Left lung (tissue), 4 donors: ENCODE measurements at regions not wholly inside any gene's neighbourhood (a gene's known extent, or its start where the extent isn't known, plus 50 kb on each side); places are given as distances from the start of the nearest gene placed in this dataset.

ENCODE experiments used
- ATAC-seq: fragments of 200-7000 bp; cut with Tn5 transposase; one replicate; pipeline ENCODE4 v1.9.1; 2020; ENCODE audit warnings: moderate library complexity
- DNase-seq, 4 donors: peaks; one replicate each; pipeline ENCODE4 v3.0.0-alpha.2; 2013 to 2020
- H3K27ac ChIP-seq, 2 donors: fragments of 200-600 bp; sonication (generic) in 1 of 2; one replicate each; pipeline versions ENCODE4 v1.5.0 to v1.8.0; 2020 to 2021
- H3K27me3 ChIP-seq, 2 donors: fragments of 200-600 bp; sonication (generic) in 1 of 2; one replicate each; pipeline versions ENCODE4 v1.5.0 to v1.8.0; 2020 to 2021
- H3K36me3 ChIP-seq, 2 donors: fragments of 200-600 bp; sonication (generic) in 1 of 2; one replicate each; pipeline versions ENCODE4 v1.5.0 to v1.8.0; 2020 to 2021
- H3K4me1 ChIP-seq, 2 donors: fragments of 200-600 bp; one replicate each; pipeline ENCODE4 v1.8.0; 2021
- H3K4me3 ChIP-seq, 2 donors: fragments of 200-600 bp; sonication (generic) in 1 of 2; one replicate each; pipeline versions ENCODE4 v1.5.0 to v1.8.0; 2020 to 2021; ENCODE audit warnings: mild to moderate bottlenecking in 1 of 2
- H3K9me3 ChIP-seq, 2 donors: fragments of 200-600 bp; sonication (generic) in 1 of 2; one replicate each; pipeline versions ENCODE4 v1.5.0 to v1.8.0; 2020 to 2021
- CTCF ChIP-seq, 2 donors: fragments of 200-600 bp; sonication (generic) in 1 of 2; IDR thresholded peaks; one replicate each; pipeline versions ENCODE4 v1.5.0 to v1.8.0; 2021; ENCODE audit warnings: antibody characterized with exemption in 2 of 2
- intact Hi-C, 2 donors: fragments of 100-400 bp; cut with DNase I; formaldehyde crosslinking; loops; one replicate each; pipeline versions ENCODE4 v1.11.2 to v1.14.2; 2022
- donor health status: DM: no; HTN: yes; CAD: no.
- donor health status: DM: no; HTN: no; CAD: no.

- DNase-seq (peak in 1 of 4 donors; percentile 56), ATAC-seq (no peak)
- H3K36me3 ChIP-seq, result no peaks in the 10 kb centered on the region
- H3K4me1 ChIP-seq, result no peaks in the 10 kb centered on the region
- no peak for TF ChIP-seq CTCF (IDR thresholded peaks at IDR 0.05)
- H3K9me3 ChIP-seq, result no peaks in the 10 kb centered on the region
- H3K27me3 ChIP-seq, result peaks cover 7 to 89% of the 10 kb centered on the region in 2 donors
- no peak overlapping the region for H3K4me3 ChIP-seq
- intact Hi-C loops, result no loop called here
- H3K27ac ChIP-seq, result no peak overlapping the region
Measured at GRCh38 chr4:1565598-1566295, 118.4 kb downstream of the FAM53A start.

- intact Hi-C loops, result no loop called here
Measured at GRCh38 chr4:1564535-1565375, 119.4 kb downstream of the FAM53A start.

GRCh38 chr4:1563768-1564485 is 120.2 kb downstream of the FAM53A start:
- no peak for ATAC-seq
- Histone ChIP-seq H3K4me1 (no peaks in the 10 kb centered on the region), H3K4me3 (no peak overlapping the region), H3K27ac (no peak overlapping the region), H3K9me3 (no peaks in the 10 kb centered on the region), H3K27me3 (peaks cover 7 to 98% of the 10 kb centered on the region in 2 donors), H3K36me3 (no peaks in the 10 kb centered on the region)
- peak in 1 of 4 donors; percentile 58 for DNase-seq
- intact Hi-C loops, result no loop called here
- TF ChIP-seq CTCF (IDR thresholded peaks at IDR 0.05), result no peak

More at GRCh38 chr4:1564535-1565375, 119.4 kb downstream of the FAM53A start:
- no peaks in the 10 kb centered on the region for H3K36me3 ChIP-seq
- H3K9me3 ChIP-seq, result no peaks in the 10 kb centered on the region
- no peak overlapping the region for H3K27ac ChIP-seq
- no peak overlapping the region for H3K4me3 ChIP-seq
- no peaks in the 10 kb centered on the region for H3K4me1 ChIP-seq
- ATAC-seq, result no peak
- H3K27me3 ChIP-seq, result peaks cover 7 to 98% of the 10 kb centered on the region in 2 donors
- DNase-seq, result peak in 1 of 4 donors; percentile 58
- TF ChIP-seq CTCF (IDR thresholded peaks at IDR 0.05), result no peak

GRCh38 chr4:1563241-1563640 is 120.9 kb downstream of the FAM53A start:
- DNase-seq (peak in 1 of 4 donors; percentile 67), ATAC-seq (no peak)
- Histone ChIP-seq H3K27me3 (peaks cover 7 to 98% of the 10 kb centered on the region in 2 donors), H3K9me3 (no peaks in the 10 kb centered on the region), H3K27ac (no peak overlapping the region), H3K36me3 (no peaks in the 10 kb centered on the region), H3K4me1 (no peaks in the 10 kb centered on the region), H3K4me3 (no peak overlapping the region)
- intact Hi-C loops, result no loop called here
- no peak for TF ChIP-seq CTCF (IDR thresholded peaks at IDR 0.05)
